ENCODE measurements at regions not wholly inside any gene's neighbourhood (a gene's known extent, or its start where the extent isn't known, plus 50 kb on each side); places are given as distances from the start of the nearest gene placed in this dataset.
"Not testable (repeated sequence)": the region's sequence is repeated elsewhere in the genome, so short reads cannot be mapped to it uniquely, and the experiment has no call there.

DNA sequence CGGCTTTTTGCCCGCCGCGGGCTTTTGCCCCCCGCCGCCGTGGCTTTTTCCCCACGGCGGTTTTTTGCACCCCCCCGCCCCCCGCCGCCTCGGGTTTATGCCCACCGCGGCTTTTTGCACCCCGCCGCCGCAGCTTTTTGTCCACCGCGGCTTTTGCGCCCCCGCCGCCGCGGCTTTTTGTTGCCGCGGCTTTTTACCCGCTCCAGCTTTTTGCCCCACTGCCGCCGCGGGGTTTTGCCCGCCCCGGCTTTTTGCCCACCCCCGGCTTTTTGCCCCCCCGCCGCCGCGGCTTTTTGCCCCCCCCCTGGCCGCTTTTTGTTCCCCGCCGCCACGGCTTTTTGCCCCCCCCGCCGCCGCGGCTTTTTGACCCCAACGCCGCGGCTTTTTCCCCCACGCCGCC is 2785.8 kb downstream of the RPIA start:
- Mint-ChIP-seq H3K4me3 (peak overlapping the region in 1 of 4 donors; percentile 70), H3K27ac (peak overlapping the region in 1 of 3 donors; percentile 99)
- not testable (repeated sequence) for H3K36me3 Mint-ChIP-seq, H3K27me3 Mint-ChIP-seq, H3K9me3 Mint-ChIP-seq, H3K4me1 Mint-ChIP-seq

DNA sequence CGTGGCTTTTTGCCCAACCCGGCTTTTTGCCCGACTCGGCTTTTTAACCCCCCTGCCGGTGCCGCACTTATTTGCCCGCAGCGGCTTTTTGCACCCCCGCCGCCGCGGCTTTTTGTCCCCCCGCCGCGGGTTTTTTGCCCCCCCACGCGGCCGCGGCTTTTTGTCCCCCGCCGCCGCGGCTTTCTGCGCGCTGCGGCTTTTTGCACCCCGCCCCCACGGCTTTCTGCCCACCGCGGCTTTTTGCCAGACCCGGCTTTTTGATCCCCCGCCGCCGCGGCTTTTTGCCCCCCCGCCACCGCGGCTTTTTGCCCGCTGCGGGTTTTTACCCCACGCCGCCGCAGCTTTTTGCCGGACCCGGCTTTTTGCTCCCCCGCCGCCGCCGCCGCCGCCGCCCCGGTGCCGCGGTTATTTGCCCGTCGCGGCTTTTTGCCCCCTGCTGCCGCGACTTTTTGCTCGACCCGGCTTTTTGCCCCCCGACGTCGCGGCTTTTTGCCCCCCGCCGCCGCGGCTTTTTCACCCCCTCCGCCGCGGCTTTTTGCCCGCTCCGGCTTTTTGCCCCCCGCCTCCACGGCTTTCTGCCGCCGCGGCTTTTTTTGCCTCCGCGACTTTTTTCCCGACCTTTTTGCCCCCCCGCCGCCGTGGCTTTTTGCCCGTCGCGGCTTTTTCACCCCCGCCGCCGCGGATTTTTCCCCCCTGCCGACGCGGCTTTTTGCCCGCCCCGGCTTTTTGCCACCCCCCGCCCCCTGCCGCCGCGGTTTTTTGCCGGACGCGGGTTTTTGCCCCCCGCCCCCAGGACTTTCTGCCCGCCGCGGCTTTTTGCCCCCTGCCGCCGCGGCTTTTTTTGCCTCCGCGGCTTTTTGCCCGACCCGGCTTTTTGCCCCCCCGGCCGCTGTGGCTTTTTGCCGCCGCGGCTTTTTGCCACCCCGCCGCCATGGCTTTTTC is 2786.5 kb downstream of the RPIA start:
- Mint-ChIP-seq H3K9me3 (peaks cover 0 to 6% (median 0%) of the 10 kb centered on the region in 3 donors), H3K27ac (peak overlapping the region in 2 of 3 donors; percentile 46 to 59), H3K4me1 (peaks cover 0 to 3% (median 1%) of the 10 kb centered on the region in 3 donors), H3K36me3 (no peaks in the 10 kb centered on the region), H3K4me3 (peak overlapping the region in 3 of 4 donors; percentile 21 to 70 (median 63)), H3K27me3 (peaks cover 9% of the 10 kb centered on the region)

DNA sequence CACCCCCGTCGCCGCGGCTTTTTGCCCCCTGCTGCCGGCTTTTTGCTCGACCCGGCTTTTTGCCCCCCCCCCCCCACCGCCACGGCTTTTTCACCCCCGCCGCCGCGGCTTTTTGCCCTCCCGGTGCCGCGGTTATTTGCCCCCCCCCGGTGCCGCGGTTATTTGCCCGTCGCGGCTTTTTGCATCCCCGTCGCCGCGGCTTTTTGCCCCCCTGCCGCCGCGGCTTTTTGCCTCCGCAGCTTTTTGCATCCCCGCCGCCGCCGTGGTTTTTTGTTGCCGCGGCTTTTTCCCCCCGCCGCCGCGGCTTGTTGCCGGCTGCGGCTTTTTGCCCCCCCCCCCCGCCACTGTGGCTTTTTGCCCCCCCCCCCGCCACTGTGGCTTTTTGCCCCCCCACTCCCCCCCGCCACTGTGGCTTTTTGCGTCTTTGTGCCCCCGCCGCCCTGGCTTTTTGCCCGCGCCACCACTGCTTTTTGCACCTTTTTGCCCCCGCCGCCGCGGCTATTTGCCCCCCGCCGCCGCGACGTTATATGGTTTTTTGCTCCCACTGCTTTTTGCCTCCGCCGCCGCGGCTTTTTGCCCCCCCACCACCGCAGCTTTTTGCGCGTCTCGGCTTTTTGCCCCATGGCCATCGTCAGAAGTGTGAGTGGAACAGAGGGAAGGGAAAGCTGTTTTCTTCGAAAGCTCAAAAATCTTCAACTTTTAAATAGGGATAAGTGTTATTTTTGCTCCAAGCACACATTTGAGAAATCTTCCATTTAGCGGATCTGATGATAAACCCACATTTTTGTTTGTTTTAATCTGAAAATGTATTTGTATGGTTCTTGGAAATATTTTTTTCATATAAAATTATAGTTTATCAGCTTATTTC is 2787.6 kb downstream of the RPIA start:
- H3K9me3 Mint-ChIP-seq, H3K36me3 Mint-ChIP-seq, H3K4me1 Mint-ChIP-seq, H3K27me3 Mint-ChIP-seq: not testable (repeated sequence)
- Mint-ChIP-seq H3K4me3 (peak overlapping the region; percentile 70 to 96 (median 80)), H3K27ac (peak overlapping the region in 2 of 3 donors; percentile 78 to 91)

DNA sequence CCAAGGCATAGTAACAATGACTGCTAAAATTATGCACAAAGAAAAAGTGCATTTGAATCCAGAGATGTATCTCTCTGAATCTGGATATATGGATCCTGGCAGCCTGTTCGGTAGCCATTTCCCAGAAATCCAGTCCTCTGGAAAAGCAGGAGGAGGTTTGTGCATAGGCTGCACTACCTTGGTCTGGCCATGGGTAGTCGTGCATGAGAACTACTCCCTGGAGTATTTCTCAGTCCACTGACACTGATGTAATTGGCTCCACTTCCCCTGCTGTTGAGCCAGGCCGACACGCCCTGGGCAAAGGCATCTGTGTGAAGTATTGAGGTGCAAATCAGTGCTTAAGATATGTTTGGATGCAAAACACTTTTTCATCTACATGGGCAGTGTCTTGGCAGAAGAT is 2793.8 kb downstream of the RPIA start:
- H3K9me3 Mint-ChIP-seq, H3K4me3 Mint-ChIP-seq, H3K36me3 Mint-ChIP-seq, H3K27me3 Mint-ChIP-seq, H3K4me1 Mint-ChIP-seq, H3K27ac Mint-ChIP-seq: not testable (repeated sequence)

DNA sequence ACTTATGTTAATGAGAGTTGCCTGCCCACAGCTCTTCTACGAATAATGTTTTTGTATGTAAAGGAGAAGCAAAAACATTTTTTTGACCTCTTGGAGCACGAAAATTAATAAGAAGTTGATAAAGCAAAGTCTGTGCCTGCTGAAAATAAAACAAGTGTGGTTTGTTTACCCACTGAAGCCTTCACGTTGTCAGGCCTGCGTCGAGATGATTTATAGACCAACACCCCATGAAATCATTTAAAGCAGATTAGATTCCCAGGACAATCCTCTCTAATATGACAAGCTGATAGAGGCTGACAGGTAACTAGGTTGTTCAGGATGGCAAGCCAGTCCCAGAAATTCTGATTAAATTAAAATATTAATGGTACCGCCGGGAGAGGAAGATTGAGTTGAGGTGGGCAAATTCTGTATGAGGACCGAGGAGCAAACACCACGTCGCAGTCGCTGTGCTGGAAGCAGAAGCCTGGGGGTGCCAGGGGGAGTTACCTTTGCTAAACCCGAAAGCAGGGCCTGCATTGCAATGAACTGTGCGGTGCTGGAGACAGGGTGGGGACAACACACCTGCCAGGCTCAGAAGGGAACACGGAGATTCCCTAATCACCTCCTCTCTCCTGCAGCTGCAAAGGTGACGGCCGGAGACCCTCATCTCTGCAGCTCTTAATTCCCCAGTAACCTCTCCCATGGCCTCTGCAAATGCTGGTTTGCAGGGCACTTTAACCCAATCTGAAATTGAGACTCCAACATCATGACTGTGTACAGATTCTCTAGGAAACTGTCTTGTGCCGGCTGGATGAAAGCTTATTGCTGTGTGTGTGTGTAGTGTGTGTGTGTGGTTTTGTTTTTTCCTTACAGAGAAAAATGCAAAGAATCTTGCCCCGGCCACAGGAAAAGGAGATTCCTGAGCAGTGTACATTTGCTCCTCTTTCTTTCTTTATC is 2805.9 kb downstream of the RPIA start:
- not testable (repeated sequence) for H3K4me3 Mint-ChIP-seq, H3K36me3 Mint-ChIP-seq, H3K27me3 Mint-ChIP-seq, H3K27ac Mint-ChIP-seq, H3K4me1 Mint-ChIP-seq, H3K9me3 Mint-ChIP-seq

DNA sequence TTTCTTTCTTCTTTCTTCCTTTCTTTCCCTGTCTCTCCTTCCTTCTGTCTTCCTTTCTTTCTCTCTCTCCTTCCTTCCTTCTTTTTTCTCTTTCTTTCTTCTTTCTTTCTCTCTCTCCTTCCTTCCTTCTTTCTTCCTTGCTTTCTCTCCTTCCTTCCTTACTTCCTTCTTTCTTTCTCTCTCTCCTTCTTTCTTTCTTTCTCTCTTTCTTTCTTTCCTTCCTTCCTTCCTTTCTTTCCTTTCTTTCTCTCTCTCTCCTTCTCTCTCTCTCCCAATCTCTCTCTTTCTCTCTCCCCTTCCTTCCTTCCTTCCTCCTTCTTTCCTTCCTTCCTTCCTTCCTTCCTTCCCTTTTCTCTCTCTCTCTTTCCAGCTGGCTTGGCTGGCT is 2806.6 kb downstream of the RPIA start:
- H3K27me3 Mint-ChIP-seq, H3K4me3 Mint-ChIP-seq, H3K4me1 Mint-ChIP-seq, H3K36me3 Mint-ChIP-seq, H3K9me3 Mint-ChIP-seq, H3K27ac Mint-ChIP-seq: not testable (repeated sequence)

DNA sequence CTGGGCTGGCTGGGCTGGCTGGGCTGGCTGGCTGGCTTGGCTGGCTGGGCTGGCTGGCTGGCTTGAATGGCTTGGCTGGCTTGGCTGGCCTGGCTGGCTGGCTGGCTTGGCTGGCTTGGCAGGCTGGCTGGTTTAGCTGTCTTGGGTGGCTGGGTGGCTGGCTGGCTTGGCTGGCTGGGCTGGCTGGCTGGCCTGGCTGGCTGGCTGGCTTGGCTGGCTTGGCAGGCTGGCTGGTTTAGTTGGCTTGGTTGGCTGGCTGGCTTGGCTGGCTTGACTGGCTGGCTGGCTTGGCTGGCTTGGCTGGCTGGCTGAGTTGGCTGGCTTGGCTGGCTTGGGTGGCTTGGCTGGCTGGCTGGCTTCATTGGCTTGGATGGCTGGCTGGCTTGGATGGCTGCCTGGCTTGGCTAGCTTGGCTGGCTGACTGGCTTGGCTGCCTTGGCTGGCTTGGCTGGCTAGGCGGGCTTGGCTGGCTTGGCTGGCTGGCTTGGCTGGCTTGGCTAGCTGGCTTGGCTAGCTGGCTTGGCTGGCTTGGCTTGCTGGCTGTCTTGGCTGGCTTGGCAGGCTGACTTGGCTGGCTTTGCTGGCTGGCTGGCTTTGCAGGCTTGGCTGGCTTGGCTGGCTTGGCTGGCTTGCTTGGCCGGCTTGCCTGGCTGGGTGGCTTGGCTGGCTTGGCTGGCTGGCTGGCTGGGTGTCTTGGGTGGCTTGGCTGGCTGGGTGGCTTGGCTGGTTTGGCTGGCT is 2807.2 kb downstream of the RPIA start:
- H3K4me3 Mint-ChIP-seq, H3K9me3 Mint-ChIP-seq, H3K27ac Mint-ChIP-seq, H3K27me3 Mint-ChIP-seq, H3K4me1 Mint-ChIP-seq, H3K36me3 Mint-ChIP-seq: not testable (repeated sequence)

DNA sequence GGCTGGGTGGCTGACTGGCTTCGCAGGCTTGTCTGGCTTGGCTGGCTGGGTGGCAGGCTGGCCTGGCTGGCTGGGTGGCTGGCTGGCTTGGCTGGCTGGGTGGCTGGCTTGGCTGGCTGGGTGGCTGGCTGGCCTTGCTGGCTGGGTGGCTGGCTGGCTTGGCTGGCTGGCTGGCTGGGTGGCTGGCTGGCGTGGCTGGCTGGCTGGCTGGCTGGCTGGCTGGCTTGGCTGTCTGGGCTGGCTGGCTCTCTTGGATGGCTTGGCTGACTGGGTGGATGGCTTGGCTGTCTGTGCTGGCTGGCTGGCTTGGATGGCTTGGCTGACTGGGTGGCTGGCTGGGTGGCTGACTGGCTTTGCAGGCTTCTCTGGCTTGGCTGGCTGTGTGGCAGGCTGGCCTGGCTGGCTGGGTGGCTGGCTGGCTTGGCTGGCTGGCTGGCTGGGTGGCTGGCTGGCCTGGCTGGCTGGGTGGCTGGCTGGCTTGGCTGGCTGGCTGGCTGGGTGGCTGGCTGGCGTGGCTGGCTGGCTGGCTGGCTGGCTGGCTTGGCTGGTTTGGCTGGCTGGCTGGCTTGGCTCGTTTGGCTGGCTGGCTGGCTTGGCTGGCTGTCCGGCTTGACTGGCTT is 2808.1 kb downstream of the RPIA start:
- H3K27me3 Mint-ChIP-seq, H3K4me3 Mint-ChIP-seq, H3K9me3 Mint-ChIP-seq, H3K27ac Mint-ChIP-seq, H3K36me3 Mint-ChIP-seq, H3K4me1 Mint-ChIP-seq: not testable (repeated sequence)

DNA sequence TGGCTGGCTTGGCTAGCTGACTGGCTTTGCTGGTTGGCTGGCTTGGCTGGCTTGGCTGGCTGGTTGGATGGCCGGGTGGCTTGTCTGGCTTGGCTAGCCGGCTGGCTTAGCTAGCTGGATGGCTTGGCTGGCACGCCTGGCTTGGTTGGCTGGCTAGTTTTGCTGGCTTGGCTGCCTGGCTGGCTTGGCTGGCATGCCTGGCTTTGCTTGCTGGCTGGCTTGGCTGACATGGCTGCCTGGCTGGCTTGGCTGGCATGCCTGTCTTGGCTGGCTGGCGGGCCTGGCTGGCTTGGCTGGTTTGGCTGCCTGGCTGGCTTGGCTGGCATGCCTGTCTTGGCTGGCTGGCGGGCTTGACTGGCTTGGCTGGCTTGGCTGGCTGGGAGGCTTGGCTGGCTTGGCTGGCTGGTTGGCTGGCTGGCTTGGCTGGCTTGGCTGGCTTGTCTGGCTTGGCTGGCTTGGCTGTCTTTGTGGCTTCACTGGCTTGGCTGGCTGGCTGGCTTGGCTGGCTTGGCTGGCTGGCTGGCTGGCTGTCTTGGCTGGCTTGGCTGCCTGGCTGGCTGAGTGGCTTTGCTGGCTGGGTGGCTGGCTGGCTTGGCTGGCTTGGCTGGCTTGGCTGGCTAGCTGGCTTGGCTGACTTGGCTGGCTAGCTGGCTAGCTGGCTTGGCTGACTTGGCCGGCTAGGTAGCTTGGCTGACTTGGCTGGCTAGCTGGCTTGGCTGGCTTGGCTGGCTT is 2808.9 kb downstream of the RPIA start:
- H3K36me3 Mint-ChIP-seq, H3K27ac Mint-ChIP-seq, H3K4me3 Mint-ChIP-seq, H3K27me3 Mint-ChIP-seq, H3K9me3 Mint-ChIP-seq, H3K4me1 Mint-ChIP-seq: not testable (repeated sequence)

DNA sequence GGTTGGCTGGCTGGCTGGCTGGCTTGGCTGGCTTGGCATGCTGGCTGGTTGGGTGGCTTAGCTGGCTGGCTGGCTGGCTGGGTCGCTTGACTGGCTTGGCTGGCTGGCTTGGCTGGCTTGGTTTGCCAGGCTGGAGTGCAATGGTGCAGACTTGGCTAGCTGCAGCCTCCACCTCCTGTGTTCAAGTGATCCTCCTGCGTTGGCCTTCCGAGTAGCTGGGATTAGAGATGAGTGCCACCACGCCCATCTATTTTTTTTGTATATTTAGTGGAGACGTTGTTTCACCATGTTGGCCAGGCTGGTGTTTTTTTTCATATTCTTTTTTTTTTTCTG is 2809.5 kb downstream of the RPIA start:
- not testable (repeated sequence) for H3K4me1 Mint-ChIP-seq, H3K9me3 Mint-ChIP-seq, H3K36me3 Mint-ChIP-seq, H3K27me3 Mint-ChIP-seq, H3K27ac Mint-ChIP-seq, H3K4me3 Mint-ChIP-seq

DNA sequence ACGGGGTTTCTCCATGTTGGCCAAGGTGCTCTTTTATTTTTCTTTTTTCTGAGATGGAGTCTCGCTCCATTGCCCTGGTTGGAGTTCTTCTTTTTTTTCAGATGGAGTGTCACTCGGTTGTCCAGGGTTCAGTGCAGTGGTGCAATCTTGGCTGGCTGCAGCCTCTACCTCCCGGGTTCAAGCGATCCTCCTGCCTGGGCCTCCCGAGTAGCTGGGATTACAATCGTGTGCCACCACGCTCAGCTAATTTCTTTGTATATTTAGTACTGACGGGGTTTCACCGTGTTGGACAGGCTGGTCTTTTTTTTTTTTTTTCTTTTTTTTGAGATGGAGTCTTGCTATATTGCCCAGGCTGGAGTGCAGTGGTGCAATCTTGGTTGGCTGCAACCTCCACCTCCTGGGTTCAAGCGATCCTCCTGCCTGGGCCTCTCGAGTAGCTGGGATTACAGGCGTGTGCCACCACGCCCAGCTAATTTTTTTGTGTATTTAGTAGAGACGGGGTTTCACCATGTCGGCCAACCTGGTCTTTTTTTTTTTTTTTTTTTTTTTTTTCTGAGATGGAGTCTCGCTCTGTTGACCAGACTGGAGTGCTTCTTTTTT is 2810.1 kb downstream of the RPIA start:
- not testable (repeated sequence) for H3K27me3 Mint-ChIP-seq

DNA sequence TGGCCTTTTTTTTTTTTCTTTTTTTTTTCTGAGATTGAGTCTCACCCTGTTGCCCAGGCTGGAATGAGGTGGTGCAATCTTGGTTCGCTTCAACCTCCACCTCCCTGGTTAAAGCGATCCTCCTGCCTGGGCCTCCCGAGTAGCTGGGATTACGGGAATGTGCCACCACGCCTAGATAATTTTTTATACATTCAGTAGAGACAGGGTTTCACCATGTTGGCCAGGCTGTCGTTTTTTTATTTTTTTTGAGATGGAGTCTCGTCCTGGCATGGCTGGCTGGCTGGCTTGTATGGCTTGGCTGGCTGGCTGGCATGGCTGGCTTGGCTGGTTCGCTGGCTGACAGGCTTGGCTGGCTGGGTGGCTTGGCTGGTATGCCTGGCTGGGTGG is 2812.1 kb downstream of the RPIA start:
- H3K36me3 Mint-ChIP-seq, H3K27me3 Mint-ChIP-seq, H3K9me3 Mint-ChIP-seq, H3K4me3 Mint-ChIP-seq, H3K27ac Mint-ChIP-seq, H3K4me1 Mint-ChIP-seq: not testable (repeated sequence)

More for the DNA sequence above, 2810.1 kb downstream of the RPIA start:
- not testable (repeated sequence) for H3K4me1 Mint-ChIP-seq, H3K4me3 Mint-ChIP-seq, H3K9me3 Mint-ChIP-seq, H3K27ac Mint-ChIP-seq, H3K36me3 Mint-ChIP-seq

DNA sequence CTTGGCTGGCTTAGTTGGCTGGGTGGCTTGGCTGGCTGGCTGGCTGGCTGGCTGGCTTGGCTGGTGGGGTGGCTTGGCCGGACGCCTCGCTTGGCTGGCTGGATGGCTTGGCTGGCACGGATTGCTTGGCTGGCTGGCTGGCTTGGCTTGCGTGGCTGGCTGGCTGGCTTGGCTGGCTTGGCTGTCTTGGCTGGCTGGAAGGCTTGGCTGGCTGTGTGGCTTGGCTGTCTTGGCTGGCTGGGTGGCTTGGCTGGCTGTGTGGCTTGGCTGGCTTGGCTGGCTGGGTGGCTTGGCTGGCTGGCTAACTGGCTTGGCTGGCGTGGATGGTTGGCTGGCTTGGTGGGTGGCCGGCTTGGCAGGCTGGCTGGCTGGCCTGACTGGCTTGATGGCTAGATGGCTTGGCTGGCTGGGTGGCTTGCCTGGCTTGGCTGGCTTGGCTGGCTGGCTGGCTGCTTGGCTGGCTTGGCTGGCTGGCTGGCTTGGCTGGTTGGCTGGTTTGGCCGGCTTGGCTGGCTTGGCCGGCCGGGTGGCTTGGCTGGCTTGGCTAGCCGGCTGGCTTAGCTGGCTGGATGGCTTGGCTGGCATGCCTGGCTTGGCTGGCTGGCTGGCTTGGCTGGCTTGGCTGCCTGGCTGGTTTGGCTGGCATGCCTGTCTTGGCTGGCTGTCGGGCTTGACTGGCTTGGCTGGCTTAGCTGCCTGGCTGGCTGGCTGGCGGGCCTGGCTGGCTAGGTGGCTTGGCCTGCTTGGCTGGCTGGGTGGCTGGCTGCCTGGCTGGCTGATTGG is 2812.7 kb downstream of the RPIA start:
- not testable (repeated sequence) for H3K27me3 Mint-ChIP-seq, H3K4me3 Mint-ChIP-seq, H3K9me3 Mint-ChIP-seq, H3K36me3 Mint-ChIP-seq, H3K27ac Mint-ChIP-seq, H3K4me1 Mint-ChIP-seq
